ENCODE measurements at regions not wholly inside any gene's neighbourhood (a gene's known extent, or its start where the extent isn't known, plus 50 kb on each side); places are given as distances from the start of the nearest gene placed in this dataset.
"Not testable (repeated sequence)": the region's sequence is repeated elsewhere in the genome, so short reads cannot be mapped to it uniquely, and the experiment has no call there.

DNA sequence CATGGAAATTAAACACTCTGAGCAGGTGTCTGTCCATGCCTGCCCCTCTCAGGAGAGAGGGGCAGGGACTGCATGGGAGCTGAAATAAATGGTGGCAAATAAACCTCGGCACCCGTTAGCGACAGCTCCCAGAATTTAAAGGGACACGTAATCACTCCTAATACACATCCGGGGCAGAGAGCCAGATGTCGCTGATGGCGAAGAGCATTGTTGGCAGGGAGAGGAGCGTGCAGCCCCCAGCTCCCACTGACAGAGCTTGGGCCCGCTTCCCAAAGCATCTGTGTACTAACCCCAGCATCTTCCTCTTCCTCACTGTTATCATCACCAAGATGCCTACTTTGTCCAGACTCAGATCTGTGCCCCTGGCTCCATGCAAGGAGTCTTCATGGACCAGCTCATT lies 85.8 kb downstream of the IRX5 start:
- DNase-seq (ENCODE audit: low read depth), result no peak

DNA sequence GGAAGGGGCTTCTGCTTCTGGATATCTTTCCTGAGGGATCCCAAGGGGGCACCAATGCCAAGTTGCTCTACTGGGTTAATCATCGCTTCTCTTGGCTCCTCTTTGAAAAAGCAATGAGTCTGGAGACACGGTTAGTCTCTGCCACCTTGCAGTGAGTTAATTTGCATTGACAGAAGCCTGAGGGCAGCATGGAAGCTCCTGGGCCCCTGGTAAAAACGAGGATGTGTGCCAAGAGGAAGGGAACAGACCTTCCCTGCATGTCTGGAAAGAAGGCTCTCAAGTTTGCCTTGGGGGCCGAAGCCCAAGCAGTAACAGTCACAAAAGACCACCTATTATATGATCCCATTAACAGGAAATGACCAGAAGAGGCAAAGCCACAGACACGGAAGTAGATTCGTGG lies 86.7 kb downstream of the IRX5 start:
- no peak for DNase-seq (ENCODE audit: low read depth)

DNA sequence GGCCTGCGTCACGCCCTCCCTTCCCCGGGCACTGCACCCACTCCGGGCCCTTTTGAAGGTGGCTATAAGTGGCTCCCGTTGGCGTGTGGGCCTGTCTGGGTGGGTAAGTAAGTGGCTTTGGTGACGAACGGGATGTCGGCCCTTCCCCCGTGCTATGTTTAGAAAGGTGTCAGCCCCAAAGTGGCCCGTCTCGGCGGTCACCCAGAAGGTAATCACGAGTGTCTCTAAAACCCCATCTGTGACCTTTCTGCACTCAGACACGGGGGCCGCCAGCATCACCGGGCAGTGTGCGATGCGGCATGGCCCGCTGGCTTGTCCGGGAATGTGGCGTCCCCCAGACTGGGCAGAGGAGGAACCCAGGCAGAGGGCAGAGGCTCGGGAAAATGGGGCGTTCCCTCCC lies 88.2 kb downstream of the IRX5 start:
- DNase-seq (ENCODE audit: low read depth), result no peak

GRCh38 chr16:55019419-55020131 lies 88.9 kb downstream of the IRX5 start:
- DNase-seq (ENCODE audit: low read depth), result no peak

GRCh38 chr16:55021595-55022475 lies 91.2 kb downstream of the IRX5 start:
- DNase-seq (ENCODE audit: low read depth), result peak; percentile 22

DNA sequence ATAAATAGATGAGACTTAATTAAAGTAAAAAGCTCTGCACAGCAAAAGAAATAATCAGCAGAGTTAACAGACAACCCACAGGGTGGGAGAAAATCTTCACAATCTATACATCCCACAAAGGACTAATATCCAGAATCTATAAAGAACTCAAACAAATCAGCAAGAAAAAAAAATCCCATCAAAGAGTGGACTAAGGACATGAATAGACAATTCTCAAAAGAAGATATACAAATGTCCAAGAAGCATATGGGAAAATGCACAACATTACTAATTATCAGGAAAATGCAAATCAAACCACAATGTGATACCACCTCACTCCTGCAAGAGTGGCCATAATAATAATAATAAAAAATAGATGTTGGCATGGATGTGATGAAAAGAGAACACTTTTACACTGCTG lies 96.6 kb downstream of the IRX5 start:
- not testable (repeated sequence) for DNase-seq (ENCODE audit: low read depth)

- no peak for DNase-seq (ENCODE audit: low read depth)
Measured at GRCh38 chr16:55029509-55029908, 98.8 kb downstream of the IRX5 start.

- no peak for DNase-seq (ENCODE audit: low read depth)
Measured at GRCh38 chr16:55030944-55031343, 100.3 kb downstream of the IRX5 start.

DNA sequence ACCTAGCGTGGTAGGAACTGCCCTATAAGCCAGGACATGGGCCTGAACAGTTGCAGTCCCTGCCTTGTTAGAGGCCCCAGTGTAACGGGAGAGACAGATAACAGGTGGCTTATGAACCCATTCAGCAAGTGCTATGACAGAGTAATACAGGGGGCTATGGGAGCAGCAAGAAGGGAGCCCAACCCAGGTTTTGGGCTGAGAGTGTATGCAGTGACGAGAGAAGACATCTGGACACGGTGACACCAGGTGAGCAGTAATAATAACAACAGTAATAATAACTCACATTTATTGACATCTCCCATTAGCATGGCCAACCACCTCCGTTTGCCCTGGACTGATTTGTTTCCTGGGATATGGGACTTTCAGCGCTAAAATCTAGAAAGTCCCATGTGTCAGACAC lies 100.8 kb downstream of the IRX5 start:
- DNase-seq (ENCODE audit: low read depth), result no peak

- DNase-seq (ENCODE audit: low read depth), result no peak
Measured at GRCh38 chr16:55033225-55034156, 102.8 kb downstream of the IRX5 start.

DNA sequence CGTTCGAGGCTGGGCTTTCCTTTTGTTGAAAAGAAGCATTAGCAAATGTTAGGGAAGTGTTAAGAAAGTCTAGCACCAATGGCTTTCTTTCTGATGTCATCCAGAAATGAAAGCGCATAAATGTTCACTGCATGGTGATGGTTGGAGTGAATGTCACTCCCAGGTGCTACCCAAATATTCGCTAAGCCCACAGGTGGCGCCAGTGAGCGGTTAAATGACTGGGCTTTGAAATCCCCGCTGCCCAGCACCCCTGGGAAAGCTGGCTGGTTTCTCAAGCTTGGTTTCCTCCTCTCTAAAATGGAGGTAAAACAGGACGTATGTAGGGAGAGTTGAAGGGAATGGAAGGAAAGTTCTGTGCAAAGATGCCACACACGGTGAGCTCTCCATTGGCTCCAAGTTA lies 104.4 kb downstream of the IRX5 start:
- DNase-seq (ENCODE audit: low read depth), result no peak

DNA sequence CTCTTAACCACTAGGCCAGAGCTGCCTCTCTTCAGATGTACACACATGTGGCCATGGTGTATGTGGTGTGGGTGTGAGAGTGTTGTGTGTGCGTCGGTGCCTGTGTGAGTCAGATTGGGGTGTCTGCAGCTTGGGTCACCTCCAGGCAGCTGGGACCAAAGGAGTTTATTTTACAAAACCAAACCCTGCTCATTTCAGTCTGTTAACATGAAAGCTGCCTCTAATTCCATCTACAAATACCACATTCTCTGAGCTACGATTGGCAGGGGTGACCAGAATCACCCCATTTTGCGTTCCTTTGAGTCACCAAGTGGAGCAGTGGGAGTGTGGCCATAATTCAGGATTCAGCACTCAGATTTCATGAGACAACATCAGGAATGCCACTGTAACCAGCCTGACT lies 105.3 kb downstream of the IRX5 start:
- no peak for DNase-seq (ENCODE audit: low read depth)

DNA sequence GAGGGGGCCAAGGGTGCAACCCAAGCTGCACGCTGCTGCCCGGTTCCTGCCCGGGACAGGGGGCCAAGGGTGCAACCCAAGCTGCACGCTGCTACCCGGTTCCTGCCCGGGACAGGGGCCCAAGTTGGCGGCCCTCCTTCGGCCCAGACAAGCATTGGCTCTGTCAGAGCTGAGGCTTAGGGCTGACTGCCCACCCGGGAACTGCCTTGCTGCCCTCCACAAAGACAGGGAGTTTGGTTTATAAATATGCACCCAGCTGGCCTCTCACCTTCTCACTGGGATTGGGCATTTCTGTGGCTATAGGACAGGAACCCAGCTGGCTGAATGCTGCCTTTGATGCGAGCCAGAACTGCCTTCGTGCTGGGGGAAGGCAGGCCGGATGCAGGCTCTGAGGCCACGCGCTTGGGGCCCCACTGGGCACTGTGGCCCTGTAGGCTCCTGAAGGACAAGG lies 105.7 kb downstream of the IRX5 start:
- DNase-seq (ENCODE audit: low read depth), result no peak

DNA sequence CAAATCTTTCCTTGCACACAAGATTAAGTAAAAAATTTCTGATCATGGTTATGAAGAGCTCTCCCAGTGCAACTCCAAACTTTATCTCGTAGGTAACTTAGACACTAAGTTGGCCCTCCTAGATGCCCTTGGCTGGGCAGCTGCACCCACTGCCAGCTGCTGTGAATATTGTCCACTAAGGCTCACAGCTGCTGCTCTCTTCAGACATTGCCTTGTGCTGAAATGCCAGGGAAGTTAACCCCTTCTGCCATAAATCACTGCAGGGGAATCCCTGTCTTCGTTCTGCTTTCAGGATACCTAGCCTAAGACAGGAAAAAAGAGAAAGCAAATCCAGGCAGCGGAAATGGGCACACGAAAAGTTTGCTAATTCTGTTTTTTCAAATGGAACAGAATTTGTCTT lies 106.4 kb downstream of the IRX5 start:
- no peak for DNase-seq (ENCODE audit: low read depth)

DNA sequence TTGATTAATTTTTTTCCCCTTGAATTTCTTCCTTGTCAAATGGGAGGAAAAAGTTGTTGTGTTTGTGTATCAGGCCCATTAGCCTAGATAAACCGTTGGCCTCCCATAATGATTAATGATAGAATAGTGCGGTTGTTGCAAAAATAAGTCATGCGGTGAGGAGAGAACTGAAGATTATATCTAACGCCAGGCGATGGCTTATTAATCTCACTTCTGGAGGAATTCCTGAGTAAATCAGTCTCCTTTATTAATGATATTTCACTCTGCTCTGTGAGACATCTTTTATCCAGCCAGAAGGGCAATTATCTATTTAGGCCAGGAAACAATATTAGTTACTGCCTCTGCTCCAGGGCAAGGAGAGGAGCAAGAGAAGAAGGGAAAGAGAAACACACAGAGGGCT lies 107.3 kb downstream of the IRX5 start:
- DNase-seq (ENCODE audit: low read depth), result no peak

DNA sequence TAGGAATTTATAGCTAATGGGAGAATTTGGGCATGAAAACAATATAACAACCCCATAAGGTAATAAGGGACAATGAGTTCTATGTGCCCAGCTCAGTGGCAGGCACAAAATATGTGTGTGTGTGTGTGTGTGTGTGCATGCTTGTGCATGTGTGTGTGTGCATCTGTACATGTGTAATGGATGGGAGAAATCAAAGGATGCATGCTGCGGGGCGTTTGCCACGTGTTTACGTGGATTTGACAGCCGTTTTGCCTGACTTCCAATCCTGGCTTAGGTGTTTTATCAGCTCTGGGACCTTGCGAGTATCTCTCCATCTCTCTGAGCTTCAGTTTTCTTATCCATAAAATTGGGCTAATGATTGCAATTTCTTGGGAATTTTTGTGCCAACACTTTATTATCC lies 108.4 kb downstream of the IRX5 start:
- DNase-seq (ENCODE audit: low read depth), result no peak

DNA sequence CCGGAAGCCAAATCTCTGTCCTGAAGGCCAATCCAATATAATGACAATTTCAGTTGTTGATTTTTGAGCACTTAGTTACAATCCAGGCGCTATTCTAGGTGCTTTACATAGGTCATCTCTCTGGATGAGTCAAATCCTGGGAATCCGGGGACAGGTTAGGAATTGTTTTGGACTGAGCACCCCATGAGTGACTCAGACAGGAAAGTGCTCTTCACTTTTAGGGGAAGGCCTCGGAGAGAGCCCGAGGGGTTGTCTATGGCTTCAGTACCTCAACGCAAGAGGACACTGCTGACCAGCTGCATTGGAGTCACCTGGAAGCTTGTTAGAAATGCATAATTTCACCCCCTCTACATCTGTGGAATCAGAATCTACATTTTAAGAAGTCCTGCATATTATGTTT lies 108.8 kb downstream of the IRX5 start:
- no peak for DNase-seq (ENCODE audit: low read depth)

DNA sequence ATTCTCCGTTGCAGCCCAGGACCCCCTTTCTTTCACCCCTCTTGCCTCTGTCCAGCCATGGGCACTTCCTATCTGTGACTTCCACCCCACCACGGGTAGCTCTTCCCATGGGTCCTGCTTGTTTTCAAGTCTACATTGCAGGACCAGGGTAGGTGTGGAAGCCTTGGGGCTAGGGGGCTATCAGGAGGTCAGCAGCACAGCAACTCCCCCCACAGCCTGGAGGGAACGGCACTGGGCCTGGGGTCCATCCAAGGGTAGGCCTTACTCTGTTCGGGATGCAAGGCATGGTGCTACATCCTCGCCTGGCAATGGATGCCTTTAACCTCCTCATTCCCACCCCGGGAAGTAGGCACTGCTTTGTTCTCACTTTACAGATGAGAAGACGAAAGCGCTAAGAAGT lies 109.3 kb downstream of the IRX5 start:
- DNase-seq (ENCODE audit: low read depth), result no peak

GRCh38 chr16:55040366-55041086 lies 109.9 kb downstream of the IRX5 start:
- no peak for DNase-seq (ENCODE audit: low read depth)

DNA sequence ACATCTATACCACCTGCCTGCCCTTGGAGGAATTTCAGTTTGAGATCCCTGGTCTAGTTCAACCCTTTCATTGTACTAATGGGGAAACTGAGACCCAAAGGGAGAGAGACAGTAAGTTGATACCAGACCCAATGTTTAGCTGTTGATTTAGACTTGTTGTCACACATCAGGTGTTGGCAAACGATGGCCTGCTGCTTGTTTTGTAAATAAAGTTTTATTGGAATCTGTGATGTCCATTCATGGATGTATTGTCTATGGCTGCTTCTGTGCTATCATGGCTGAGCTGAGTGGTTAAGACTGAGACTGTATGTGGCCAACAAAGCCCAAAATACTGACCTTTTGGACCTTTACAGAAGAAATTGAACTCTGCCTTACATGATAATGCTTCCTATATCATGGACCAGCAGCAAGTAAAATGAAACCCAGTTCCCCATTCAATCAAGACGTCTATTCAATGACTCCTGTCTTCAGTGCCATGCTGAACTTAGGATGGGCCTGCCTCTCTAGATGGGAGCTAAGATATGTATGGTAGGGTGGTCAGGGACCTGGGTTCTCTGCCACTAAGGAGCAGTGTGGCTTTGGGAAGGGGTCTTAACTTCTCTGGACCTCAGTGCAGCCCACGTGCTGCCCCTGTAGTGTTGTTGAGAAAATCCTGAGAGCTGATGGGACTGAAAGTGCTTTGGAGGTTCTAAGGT lies 111.0 kb downstream of the IRX5 start:
- DNase-seq (ENCODE audit: low read depth), result no peak

All from non-pigmented ciliary epithelial cell (primary cell).